ENCODE measurements at regions not wholly inside any gene's neighbourhood (a gene's known extent, or its start where the extent isn't known, plus 50 kb on each side); places are given as distances from the start of the nearest gene placed in this dataset.

GRCh38 chr9:88041447-88041846 lies 67.1 kb upstream of the CDK20 start:
- no peak overlapping the region for H3K27ac ChIP-seq
- ATAC-seq (ENCODE audit: insufficient number of reproducible peaks, low FRiP score, low read depth): no peak
- no peaks in the 10 kb centered on the region for H3K36me3 ChIP-seq
- no peak overlapping the region for H3K4me3 ChIP-seq
- H3K27me3 ChIP-seq (replicated peaks; ENCODE audit: insufficient read depth): no peaks in the 10 kb centered on the region
- DNase-seq (ENCODE audit: low spot score): no peak
- H3K9me3 ChIP-seq: peaks cover 29% of the 10 kb centered on the region
- no peaks in the 10 kb centered on the region for H3K4me1 ChIP-seq (ENCODE audit: control insufficient read depth in 1 of 2, low read depth in 2 of 2)
- no peak for TF ChIP-seq CTCF (IDR thresholded peaks at IDR 0.05)

GRCh38 chr9:88037285-88037845 lies 63.0 kb upstream of the CDK20 start:
- no peaks in the 10 kb centered on the region for H3K4me1 ChIP-seq (ENCODE audit: control insufficient read depth in 1 of 2, low read depth in 2 of 2)
- H3K36me3 ChIP-seq: no peaks in the 10 kb centered on the region
- peaks cover 14% of the 10 kb centered on the region for H3K9me3 ChIP-seq
- TF ChIP-seq CTCF (IDR thresholded peaks at IDR 0.05): no peak
- H3K27me3 ChIP-seq (replicated peaks; ENCODE audit: insufficient read depth): no peaks in the 10 kb centered on the region
- no peak overlapping the region for H3K4me3 ChIP-seq
- ATAC-seq (ENCODE audit: insufficient number of reproducible peaks, low FRiP score, low read depth): no peak
- H3K27ac ChIP-seq: no peak overlapping the region
- no peak for DNase-seq (ENCODE audit: low spot score)

- Histone ChIP-seq H3K9me3 (peaks cover 14% of the 10 kb centered on the region), H3K27me3 (replicated peaks; ENCODE audit: insufficient read depth) (no peaks in the 10 kb centered on the region), H3K27ac (no peak overlapping the region), H3K4me1 (ENCODE audit: control insufficient read depth in 1 of 2, low read depth in 2 of 2) (no peaks in the 10 kb centered on the region), H3K36me3 (no peaks in the 10 kb centered on the region), H3K4me3 (no peak overlapping the region)
- ATAC-seq (ENCODE audit: insufficient number of reproducible peaks, low FRiP score, low read depth): no peak
- DNase-seq (ENCODE audit: low spot score): no peak
- no peak for TF ChIP-seq CTCF (IDR thresholded peaks at IDR 0.05)
Observed at GRCh38 chr9:88034964-88035363, 60.6 kb upstream of the CDK20 start.

- H3K4me1 ChIP-seq (ENCODE audit: control insufficient read depth in 1 of 2, low read depth in 2 of 2): no peaks in the 10 kb centered on the region
- H3K9me3 ChIP-seq: peaks cover 14% of the 10 kb centered on the region
- ATAC-seq (ENCODE audit: insufficient number of reproducible peaks, low FRiP score, low read depth) (no peak), DNase-seq (ENCODE audit: low spot score) (no peak)
- H3K36me3 ChIP-seq: no peaks in the 10 kb centered on the region
- H3K27ac ChIP-seq: no peak overlapping the region
- no peak overlapping the region for H3K4me3 ChIP-seq
- no peak for TF ChIP-seq CTCF (IDR thresholded peaks at IDR 0.05)
- no peaks in the 10 kb centered on the region for H3K27me3 ChIP-seq (replicated peaks; ENCODE audit: insufficient read depth)
Observed at GRCh38 chr9:88033359-88033702, 59.0 kb upstream of the CDK20 start.

- Histone ChIP-seq H3K36me3 (no peaks in the 10 kb centered on the region), H3K27ac (no peak overlapping the region), H3K9me3 (no peaks in the 10 kb centered on the region), H3K27me3 (replicated peaks; ENCODE audit: insufficient read depth) (no peaks in the 10 kb centered on the region), H3K4me3 (no peak overlapping the region), H3K4me1 (ENCODE audit: control insufficient read depth in 1 of 2, low read depth in 2 of 2) (no peaks in the 10 kb centered on the region)
- TF ChIP-seq CTCF (IDR thresholded peaks at IDR 0.05): no peak
- ATAC-seq (ENCODE audit: insufficient number of reproducible peaks, low FRiP score, low read depth) (no peak), DNase-seq (ENCODE audit: low spot score) (no peak)
Observed at GRCh38 chr9:88028338-88028737, 54.0 kb upstream of the CDK20 start.
